Retinal pigment epithelial cell (primary cell): ENCODE measurements at regions not wholly inside any gene's neighbourhood (a gene's known extent, or its start where the extent isn't known, plus 50 kb on each side); places are given as distances from the start of the nearest gene placed in this dataset.

Experiments
- DNase-seq: peaks from one replicate; pipeline ENCODE4 v3.0.0-alpha.2; 2010; ENCODE audit warnings: low read depth
- H3K4me3 ChIP-seq: 2 replicates; pipeline ENCODE4 v1.5.1; 2011; ENCODE audit warnings: mild to moderate bottlenecking, low read length, control low read depth, moderate library complexity
- CTCF ChIP-seq: conservative IDR thresholded peaks from 2 replicates; pipeline ENCODE4 v1.5.1; 2011; ENCODE audit warnings: low read depth, low read length, control low read depth, inconsistent platforms

- no peak for DNase-seq
- no peak for TF ChIP-seq CTCF
- no peak overlapping the region for H3K4me3 ChIP-seq
Measured at GRCh38 chr10:1964476-1964875, 227.2 kb upstream of the ADARB2 start.

- DNase-seq: no peak
- H3K4me3 ChIP-seq: no peak overlapping the region
- TF ChIP-seq CTCF: no peak
Measured at GRCh38 chr10:1963341-1963740, 226.0 kb upstream of the ADARB2 start.

- TF ChIP-seq CTCF: no peak
- DNase-seq: no peak
- H3K4me3 ChIP-seq: no peak overlapping the region
Measured at GRCh38 chr10:1961989-1962388, 224.7 kb upstream of the ADARB2 start.

GRCh38 chr10:1960982-1961381, 223.7 kb upstream of the ADARB2 start:
- DNase-seq: no peak
- no peak overlapping the region for H3K4me3 ChIP-seq
- no peak for TF ChIP-seq CTCF

GRCh38 chr10:1957057-1957456, 219.7 kb upstream of the ADARB2 start:
- no peak for TF ChIP-seq CTCF
- no peak for DNase-seq
- no peak overlapping the region for H3K4me3 ChIP-seq

- no peak for DNase-seq
- TF ChIP-seq CTCF: no peak
- no peak overlapping the region for H3K4me3 ChIP-seq
Measured at GRCh38 chr10:1954300-1954699, 217.0 kb upstream of the ADARB2 start.

GRCh38 chr10:1952126-1953095, 215.1 kb upstream of the ADARB2 start:
- no peak for DNase-seq
- H3K4me3 ChIP-seq: no peak overlapping the region

More at GRCh38 chr10:1952126-1953095, 215.1 kb upstream of the ADARB2 start:
- no peak for TF ChIP-seq CTCF
